ENCODE measurements at regions not wholly inside any gene's neighbourhood (a gene's known extent, or its start where the extent isn't known, plus 50 kb on each side); places are given as distances from the start of the nearest gene placed in this dataset.

DNA sequence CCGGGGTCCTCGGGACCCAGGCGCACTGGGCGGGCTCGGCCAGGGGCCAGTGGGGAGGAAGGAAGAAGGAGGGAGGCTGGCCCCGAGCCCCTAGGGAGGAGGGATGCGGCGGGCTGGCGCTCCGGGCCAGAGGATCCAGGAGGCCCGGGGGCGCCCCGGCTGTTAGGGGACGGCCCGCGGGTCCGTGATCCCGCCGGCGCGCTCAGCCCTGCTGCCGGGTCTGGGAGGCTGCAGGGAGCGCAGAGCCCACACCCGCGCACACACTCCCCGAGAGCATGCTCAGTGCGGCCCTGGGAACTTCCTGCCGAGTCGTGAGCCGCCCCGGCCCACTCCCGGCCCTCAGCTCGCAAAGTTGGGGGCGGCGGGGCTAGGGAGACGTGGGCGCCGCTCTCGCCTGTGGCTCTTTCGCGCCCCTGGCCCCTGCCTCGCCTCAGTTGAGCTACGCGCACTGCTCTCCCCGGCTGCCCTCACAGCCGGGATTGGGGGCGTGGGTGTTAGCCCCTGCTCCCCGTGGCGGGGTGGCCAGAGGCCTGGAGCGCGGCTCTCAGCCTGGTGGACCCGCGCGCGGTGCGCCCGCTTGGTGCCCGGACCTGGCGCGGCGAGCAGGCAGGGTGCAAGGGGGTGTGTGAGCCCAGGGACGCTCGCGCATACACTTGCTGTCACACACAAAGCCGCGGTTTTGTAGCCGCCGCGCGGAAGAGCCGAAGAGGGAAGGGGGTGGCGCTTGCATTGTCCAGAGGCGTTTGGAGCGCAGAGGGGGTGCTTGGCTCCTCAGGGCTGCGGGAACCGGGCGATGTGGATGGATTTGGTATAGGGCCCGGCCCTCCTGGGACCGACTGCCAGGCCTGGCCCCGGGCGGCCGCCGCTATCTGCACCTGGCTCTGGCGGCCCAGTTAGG is 132.9 kb upstream of the MGAT5 start:
- Histone ChIP-seq H3K27ac (ENCODE audit: low read length) (peak overlapping the region; percentile 78), H3K9ac (ENCODE audit: low read length) (peak overlapping the region; percentile 88)

DNA sequence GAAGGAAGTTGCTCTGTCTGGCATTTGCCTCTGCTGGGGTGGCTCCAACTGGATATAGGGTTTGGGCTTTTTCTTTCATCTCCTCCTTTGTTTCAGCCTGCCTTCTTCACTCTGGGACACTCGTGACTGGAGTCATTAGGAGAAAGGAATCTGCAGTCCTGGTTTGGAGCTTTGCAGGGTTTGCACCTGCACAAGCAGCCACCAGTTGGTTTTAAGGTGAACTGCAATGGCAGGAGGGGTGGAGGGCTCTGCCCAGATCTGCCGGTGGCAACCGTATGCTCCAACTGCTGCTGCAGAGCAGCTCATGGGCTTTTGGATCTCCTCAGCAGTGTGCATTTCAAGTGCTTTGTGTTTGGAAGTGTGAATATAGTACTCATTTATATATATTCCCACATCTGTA is 131.3 kb upstream of the MGAT5 start:
- Histone ChIP-seq H3K79me2 (replicated peaks; ENCODE audit: insufficient read depth, low read length) (peaks cover 58% of the 10 kb centered on the region), H3K4me3 (ENCODE audit: low read length) (peak overlapping the region; percentile 98), H4K20me1 (ENCODE audit: insufficient read depth) (no peaks in the 10 kb centered on the region), H3K9me3 (ENCODE audit: low read length) (no peaks in the 10 kb centered on the region), H2AFZ (ENCODE audit: low read depth, low read length) (no peak overlapping the region), H3F3A (ENCODE audit: insufficient read depth, low read length, poor library complexity, severe bottlenecking) (no peaks in the 10 kb centered on the region), H3K36me3 (ENCODE audit: insufficient read depth, low read length) (no peaks in the 10 kb centered on the region), H3K9ac (ENCODE audit: low read length) (no peak overlapping the region), H3K27me3 (ENCODE audit: insufficient read depth, low read depth, low read length) (no peaks in the 10 kb centered on the region), H3K9me2 (ENCODE audit: insufficient read depth, low read length) (no peaks in the 10 kb centered on the region), H3K27ac (ENCODE audit: low read length) (no peak overlapping the region), H3K4me2 (ENCODE audit: low read length) (no peak overlapping the region)
- TF ChIP-seq, protein P1, sequence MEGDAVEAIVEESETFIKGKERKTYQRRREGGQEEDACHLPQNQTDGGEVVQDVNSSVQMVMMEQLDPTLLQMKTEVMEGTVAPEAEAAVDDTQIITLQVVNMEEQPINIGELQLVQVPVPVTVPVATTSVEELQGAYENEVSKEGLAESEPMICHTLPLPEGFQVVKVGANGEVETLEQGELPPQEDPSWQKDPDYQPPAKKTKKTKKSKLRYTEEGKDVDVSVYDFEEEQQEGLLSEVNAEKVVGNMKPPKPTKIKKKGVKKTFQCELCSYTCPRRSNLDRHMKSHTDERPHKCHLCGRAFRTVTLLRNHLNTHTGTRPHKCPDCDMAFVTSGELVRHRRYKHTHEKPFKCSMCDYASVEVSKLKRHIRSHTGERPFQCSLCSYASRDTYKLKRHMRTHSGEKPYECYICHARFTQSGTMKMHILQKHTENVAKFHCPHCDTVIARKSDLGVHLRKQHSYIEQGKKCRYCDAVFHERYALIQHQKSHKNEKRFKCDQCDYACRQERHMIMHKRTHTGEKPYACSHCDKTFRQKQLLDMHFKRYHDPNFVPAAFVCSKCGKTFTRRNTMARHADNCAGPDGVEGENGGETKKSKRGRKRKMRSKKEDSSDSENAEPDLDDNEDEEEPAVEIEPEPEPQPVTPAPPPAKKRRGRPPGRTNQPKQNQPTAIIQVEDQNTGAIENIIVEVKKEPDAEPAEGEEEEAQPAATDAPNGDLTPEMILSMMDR (IDR thresholded peaks at IDR 0.05; ENCODE audit: poor library complexity, severe bottlenecking), result peak; percentile 30
- no peak for TF ChIP-seq EZH2 (IDR thresholded peaks at IDR 0.05; ENCODE audit: borderline replicate concordance, insufficient read depth, low read length, poor library complexity, severe bottlenecking)

More for the DNA sequence above, 132.9 kb upstream of the MGAT5 start:
- H2AFZ ChIP-seq (ENCODE audit: low read depth, low read length), result peak overlapping the region; percentile 59
- H3K9me2 ChIP-seq (ENCODE audit: insufficient read depth, low read length), result no peaks in the 10 kb centered on the region
- peak overlapping the region; percentile 66 for H3K4me2 ChIP-seq (ENCODE audit: low read length)
- H3K9me3 ChIP-seq (ENCODE audit: low read length), result no peaks in the 10 kb centered on the region
- no peaks in the 10 kb centered on the region for H3K27me3 ChIP-seq (ENCODE audit: insufficient read depth, low read depth, low read length)
- H3K36me3 ChIP-seq (ENCODE audit: insufficient read depth, low read length), result no peaks in the 10 kb centered on the region
- H4K20me1 ChIP-seq (ENCODE audit: insufficient read depth), result no peaks in the 10 kb centered on the region
- H3F3A ChIP-seq (ENCODE audit: insufficient read depth, low read length, poor library complexity, severe bottlenecking), result no peaks in the 10 kb centered on the region
- peak; percentile 33 for TF ChIP-seq RAD21 (conservative IDR thresholded peaks at IDR 0.05)
- no peak for TF ChIP-seq EZH2 (IDR thresholded peaks at IDR 0.05; ENCODE audit: borderline replicate concordance, insufficient read depth, low read length, poor library complexity, severe bottlenecking)
- peak; percentile 77 for TF ChIP-seq MXI1 (conservative IDR thresholded peaks at IDR 0.05; ENCODE audit: poor library complexity, severe bottlenecking)
- TF ChIP-seq, protein P1 (IDR thresholded peaks at IDR 0.05; ENCODE audit: poor library complexity, severe bottlenecking), result no peak
- TF ChIP-seq TAF1 (IDR thresholded peaks at IDR 0.05; ENCODE audit: low read depth), result no peak
- TF ChIP-seq, protein P2, sequence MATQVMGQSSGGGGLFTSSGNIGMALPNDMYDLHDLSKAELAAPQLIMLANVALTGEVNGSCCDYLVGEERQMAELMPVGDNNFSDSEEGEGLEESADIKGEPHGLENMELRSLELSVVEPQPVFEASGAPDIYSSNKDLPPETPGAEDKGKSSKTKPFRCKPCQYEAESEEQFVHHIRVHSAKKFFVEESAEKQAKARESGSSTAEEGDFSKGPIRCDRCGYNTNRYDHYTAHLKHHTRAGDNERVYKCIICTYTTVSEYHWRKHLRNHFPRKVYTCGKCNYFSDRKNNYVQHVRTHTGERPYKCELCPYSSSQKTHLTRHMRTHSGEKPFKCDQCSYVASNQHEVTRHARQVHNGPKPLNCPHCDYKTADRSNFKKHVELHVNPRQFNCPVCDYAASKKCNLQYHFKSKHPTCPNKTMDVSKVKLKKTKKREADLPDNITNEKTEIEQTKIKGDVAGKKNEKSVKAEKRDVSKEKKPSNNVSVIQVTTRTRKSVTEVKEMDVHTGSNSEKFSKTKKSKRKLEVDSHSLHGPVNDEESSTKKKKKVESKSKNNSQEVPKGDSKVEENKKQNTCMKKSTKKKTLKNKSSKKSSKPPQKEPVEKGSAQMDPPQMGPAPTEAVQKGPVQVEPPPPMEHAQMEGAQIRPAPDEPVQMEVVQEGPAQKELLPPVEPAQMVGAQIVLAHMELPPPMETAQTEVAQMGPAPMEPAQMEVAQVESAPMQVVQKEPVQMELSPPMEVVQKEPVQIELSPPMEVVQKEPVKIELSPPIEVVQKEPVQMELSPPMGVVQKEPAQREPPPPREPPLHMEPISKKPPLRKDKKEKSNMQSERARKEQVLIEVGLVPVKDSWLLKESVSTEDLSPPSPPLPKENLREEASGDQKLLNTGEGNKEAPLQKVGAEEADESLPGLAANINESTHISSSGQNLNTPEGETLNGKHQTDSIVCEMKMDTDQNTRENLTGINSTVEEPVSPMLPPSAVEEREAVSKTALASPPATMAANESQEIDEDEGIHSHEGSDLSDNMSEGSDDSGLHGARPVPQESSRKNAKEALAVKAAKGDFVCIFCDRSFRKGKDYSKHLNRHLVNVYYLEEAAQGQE (IDR thresholded peaks at IDR 0.05; ENCODE audit: borderline replicate concordance), result peak; percentile 35
- no peak for TF ChIP-seq SMC3 (conservative IDR thresholded peaks at IDR 0.05; ENCODE audit: poor library complexity)
- TF ChIP-seq EP300 (conservative IDR thresholded peaks at IDR 0.05; ENCODE audit: poor library complexity, severe bottlenecking), result no peak
- TF ChIP-seq POLR2AphosphoS5 (IDR thresholded peaks at IDR 0.05), result peak; percentile 49
- peaks cover 46% of the 10 kb centered on the region for H3K79me2 ChIP-seq (replicated peaks; ENCODE audit: insufficient read depth, low read length)
- peak overlapping the region; percentile 98 for H3K4me3 ChIP-seq (ENCODE audit: low read length)
